ENCODE measurements at regions not wholly inside any gene's neighbourhood (a gene's known extent, or its start where the extent isn't known, plus 50 kb on each side); places are given as distances from the start of the nearest gene placed in this dataset.

- Histone ChIP-seq H4K20me1 (ENCODE audit: insufficient read depth, low read length) (no peaks in the 10 kb centered on the region), H3K9me3 (ENCODE audit: insufficient read depth, low read depth, low read length) (no peaks in the 10 kb centered on the region), H2AFZ (ENCODE audit: low read depth, low read length) (no peak overlapping the region), H3K4me2 (ENCODE audit: low read length) (no peak overlapping the region), H3K27ac (ENCODE audit: low read depth, low read length) (no peak overlapping the region), H3K36me3 (ENCODE audit: insufficient read depth, low read length) (no peaks in the 10 kb centered on the region), H3K27me3 (ENCODE audit: insufficient read depth, low read length) (no peaks in the 10 kb centered on the region), H3K4me1 (ENCODE audit: insufficient read depth, low read length) (no peaks in the 10 kb centered on the region), H3K4me3 (ENCODE audit: insufficient read depth, low read depth, low read length) (no peak overlapping the region), H3K79me2 (ENCODE audit: insufficient read depth, low read length) (no peaks in the 10 kb centered on the region), H3K9ac (ENCODE audit: low read length) (no peak overlapping the region)
- no peak overlapping the region for H3K4me3 Mint-ChIP-seq (ENCODE audit: unreplicated experiment)
- no peak overlapping the region for H3K27ac Mint-ChIP-seq (ENCODE audit: unreplicated experiment)
- no peak for TF ChIP-seq CTCF (IDR thresholded peaks at IDR 0.05; ENCODE audit: insufficient read depth, low read depth, low read length)
- TF ChIP-seq EZH2 (IDR thresholded peaks at IDR 0.05; ENCODE audit: insufficient read depth, low read length) = no peak
- peaks cover 1% of the 10 kb centered on the region for H3K27me3 Mint-ChIP-seq (ENCODE audit: low read depth, unreplicated experiment)
- H3K4me1 Mint-ChIP-seq (ENCODE audit: low read depth, unreplicated experiment) = no peaks in the 10 kb centered on the region
- H3K9me3 Mint-ChIP-seq (ENCODE audit: unreplicated experiment) = peaks cover 2% of the 10 kb centered on the region
- FAIRE-seq = no peak
- no peak for DNase-seq (ENCODE audit: low read depth)
- H3K36me3 Mint-ChIP-seq (ENCODE audit: low read depth, unreplicated experiment) = no peaks in the 10 kb centered on the region
These were observed 262.4 kb upstream of the PKDCC start for GRCh38 chr2:41785251-41786022.

GRCh38 chr2:41791523-41791922, 256.3 kb upstream of the PKDCC start:
- H3K9me3 Mint-ChIP-seq (ENCODE audit: unreplicated experiment) = peaks cover under 1% of the 10 kb centered on the region
- no peak overlapping the region for H3K4me3 Mint-ChIP-seq (ENCODE audit: unreplicated experiment)
- Histone ChIP-seq H3K36me3 (ENCODE audit: insufficient read depth, low read length) (no peaks in the 10 kb centered on the region), H3K9ac (ENCODE audit: low read length) (no peak overlapping the region), H3K79me2 (ENCODE audit: insufficient read depth, low read length) (no peaks in the 10 kb centered on the region), H3K4me1 (ENCODE audit: insufficient read depth, low read length) (no peaks in the 10 kb centered on the region), H3K4me2 (ENCODE audit: low read length) (no peak overlapping the region), H3K9me3 (ENCODE audit: insufficient read depth, low read depth, low read length) (no peaks in the 10 kb centered on the region), H4K20me1 (ENCODE audit: insufficient read depth, low read length) (no peaks in the 10 kb centered on the region), H2AFZ (ENCODE audit: low read depth, low read length) (no peak overlapping the region), H3K4me3 (ENCODE audit: insufficient read depth, low read depth, low read length) (no peak overlapping the region), H3K27ac (ENCODE audit: low read depth, low read length) (no peak overlapping the region), H3K27me3 (ENCODE audit: insufficient read depth, low read length) (no peaks in the 10 kb centered on the region)
- DNase-seq (ENCODE audit: low read depth) (peak; percentile 21), FAIRE-seq (no peak)
- H3K27me3 Mint-ChIP-seq (ENCODE audit: low read depth, unreplicated experiment) = peaks cover under 1% of the 10 kb centered on the region
- no peak overlapping the region for H3K27ac Mint-ChIP-seq (ENCODE audit: unreplicated experiment)
- H3K36me3 Mint-ChIP-seq (ENCODE audit: low read depth, unreplicated experiment) = no peaks in the 10 kb centered on the region
- TF ChIP-seq EZH2 (IDR thresholded peaks at IDR 0.05; ENCODE audit: insufficient read depth, low read length) = no peak
- no peak for TF ChIP-seq CTCF (IDR thresholded peaks at IDR 0.05; ENCODE audit: insufficient read depth, low read depth, low read length)
- H3K4me1 Mint-ChIP-seq (ENCODE audit: low read depth, unreplicated experiment) = no peaks in the 10 kb centered on the region

GRCh38 chr2:41803361-41803760, 244.5 kb upstream of the PKDCC start:
- Histone ChIP-seq H3K4me2 (ENCODE audit: low read length) (no peak overlapping the region), H4K20me1 (ENCODE audit: insufficient read depth, low read length) (no peaks in the 10 kb centered on the region), H3K27ac (ENCODE audit: low read depth, low read length) (no peak overlapping the region), H3K9ac (ENCODE audit: low read length) (no peak overlapping the region), H3K79me2 (ENCODE audit: insufficient read depth, low read length) (no peaks in the 10 kb centered on the region), H3K4me3 (ENCODE audit: insufficient read depth, low read depth, low read length) (no peak overlapping the region), H3K27me3 (ENCODE audit: insufficient read depth, low read length) (no peaks in the 10 kb centered on the region), H3K9me3 (ENCODE audit: insufficient read depth, low read depth, low read length) (no peaks in the 10 kb centered on the region), H3K36me3 (ENCODE audit: insufficient read depth, low read length) (no peaks in the 10 kb centered on the region), H3K4me1 (ENCODE audit: insufficient read depth, low read length) (no peaks in the 10 kb centered on the region), H2AFZ (ENCODE audit: low read depth, low read length) (no peak overlapping the region)
- no peak for FAIRE-seq
- DNase-seq (ENCODE audit: low read depth) = no peak
- H3K9me3 Mint-ChIP-seq (ENCODE audit: unreplicated experiment) = peaks cover 9% of the 10 kb centered on the region
- TF ChIP-seq CTCF (IDR thresholded peaks at IDR 0.05; ENCODE audit: insufficient read depth, low read depth, low read length) (no peak), EZH2 (IDR thresholded peaks at IDR 0.05; ENCODE audit: insufficient read depth, low read length) (no peak)
- H3K27me3 Mint-ChIP-seq (ENCODE audit: low read depth, unreplicated experiment) = no peaks in the 10 kb centered on the region
- no peaks in the 10 kb centered on the region for H3K4me1 Mint-ChIP-seq (ENCODE audit: low read depth, unreplicated experiment)
- no peak overlapping the region for H3K27ac Mint-ChIP-seq (ENCODE audit: unreplicated experiment)
- H3K4me3 Mint-ChIP-seq (ENCODE audit: unreplicated experiment) = no peak overlapping the region
- no peaks in the 10 kb centered on the region for H3K36me3 Mint-ChIP-seq (ENCODE audit: low read depth, unreplicated experiment)

Measured in astrocyte (in vitro differentiated cells and primary cell).